Neural progenitor cell (in vitro differentiated cells): ENCODE measurements at regions not wholly inside any gene's neighbourhood (a gene's known extent, or its start where the extent isn't known, plus 50 kb on each side); places are given as distances from the start of the nearest gene placed in this dataset.

Experiments used
- DNase-seq: peaks from one replicate; pipeline ENCODE4 v3.0.0-alpha.2; 2016; ENCODE audit warnings: low spot score
- H2AFZ ChIP-seq: fragments of 200-600 bp; sonication (generic); replicated peaks from 2 replicates; pipeline ENCODE4 v1.6.1; 2016; ENCODE audit warnings: antibody characterized with exemption
- H3F3A ChIP-seq: fragments of 200-600 bp; sonication (generic); 2 replicates; pipeline ENCODE4 v1.6.1; 2016; ENCODE audit warnings: antibody characterized with exemption, low read depth
- H3K27ac ChIP-seq: fragments of 200-600 bp; sonication (generic); 2 replicates; pipeline ENCODE4 v1.5.1; 2016; ENCODE audit warnings: mild to moderate bottlenecking
- H3K27me3 ChIP-seq: fragments of 200-600 bp; sonication (generic); 2 replicates; pipeline ENCODE4 v1.6.1; 2016; ENCODE audit warnings: mild to moderate bottlenecking, moderate library complexity
- H3K36me3 ChIP-seq: fragments of 200-600 bp; sonication (generic); 2 replicates; pipeline ENCODE4 v1.5.1; 2016
- H3K4me1 ChIP-seq: fragments of 200-600 bp; sonication (generic); 2 replicates; pipeline ENCODE4 v1.6.1; 2016; ENCODE audit warnings: mixed run types
- H3K4me2 ChIP-seq: fragments of 200-600 bp; sonication (generic); 2 replicates; pipeline ENCODE4 v1.6.1; 2016
- H3K4me3 ChIP-seq: fragments of 200-600 bp; sonication (generic); 2 replicates; pipeline ENCODE4 v1.5.1; 2016
- H3K79me2 ChIP-seq: fragments of 200-600 bp; sonication (generic); 2 replicates; pipeline ENCODE4 v1.6.1; 2016; ENCODE audit warnings: low read depth
- H3K9ac ChIP-seq: fragments of 200-600 bp; sonication (generic); 2 replicates; pipeline ENCODE4 v1.6.1; 2016
- H3K9me3 ChIP-seq: fragments of 200-600 bp; sonication (generic); 2 replicates; pipeline ENCODE4 v1.5.1; 2016; ENCODE audit warnings: low read depth
- H4K20me1 ChIP-seq: fragments of 200-600 bp; sonication (generic); 2 replicates; pipeline ENCODE4 v1.6.1; 2016; ENCODE audit warnings: low read depth
- H3K27ac Mint-ChIP-seq: 3 replicates; pipeline ENCODE4 v1.8.0; 2021; ENCODE audit warnings: mixed read lengths
- H3K27me3 Mint-ChIP-seq: 2 replicates; pipeline ENCODE4 v1.8.0; 2022; ENCODE audit warnings: low read depth, mild to moderate bottlenecking, inconsistent platforms, moderate library complexity, mixed read lengths; ENCODE audit not compliant: insufficient read depth
- H3K36me3 Mint-ChIP-seq: 3 replicates; pipeline ENCODE4 v1.8.0; 2021; ENCODE audit warnings: mixed read lengths
- H3K4me1 Mint-ChIP-seq: 3 replicates; pipeline ENCODE4 v1.8.0; 2021; ENCODE audit warnings: mixed read lengths
- H3K4me3 Mint-ChIP-seq: 3 replicates; pipeline ENCODE4 v1.8.0; 2021; ENCODE audit warnings: mild to moderate bottlenecking, moderate library complexity, mixed read lengths
- H3K9me3 Mint-ChIP-seq: 3 replicates; pipeline ENCODE4 v1.8.0; 2020; ENCODE audit warnings: mixed read lengths
- EZH2 ChIP-seq: fragments of 200-600 bp; sonication (generic); IDR thresholded peaks from 2 replicates; pipeline ENCODE4 v1.6.1; 2017; ENCODE audit warnings: antibody characterized with exemption, mild to moderate bottlenecking, moderate library complexity
- EZH2phosphoT487 ChIP-seq: fragments of 200-600 bp; sonication (generic); IDR thresholded peaks from 2 replicates; pipeline ENCODE4 v1.6.1; 2017; ENCODE audit warnings: antibody characterized with exemption
- TF ChIP-seq, protein P1 (sequence below): fragments of 200-600 bp; sonication (generic); IDR thresholded peaks from 2 replicates; pipeline ENCODE4 v1.5.1; 2017; ENCODE audit warnings: antibody characterized with exemption, mild to moderate bottlenecking

DNA sequence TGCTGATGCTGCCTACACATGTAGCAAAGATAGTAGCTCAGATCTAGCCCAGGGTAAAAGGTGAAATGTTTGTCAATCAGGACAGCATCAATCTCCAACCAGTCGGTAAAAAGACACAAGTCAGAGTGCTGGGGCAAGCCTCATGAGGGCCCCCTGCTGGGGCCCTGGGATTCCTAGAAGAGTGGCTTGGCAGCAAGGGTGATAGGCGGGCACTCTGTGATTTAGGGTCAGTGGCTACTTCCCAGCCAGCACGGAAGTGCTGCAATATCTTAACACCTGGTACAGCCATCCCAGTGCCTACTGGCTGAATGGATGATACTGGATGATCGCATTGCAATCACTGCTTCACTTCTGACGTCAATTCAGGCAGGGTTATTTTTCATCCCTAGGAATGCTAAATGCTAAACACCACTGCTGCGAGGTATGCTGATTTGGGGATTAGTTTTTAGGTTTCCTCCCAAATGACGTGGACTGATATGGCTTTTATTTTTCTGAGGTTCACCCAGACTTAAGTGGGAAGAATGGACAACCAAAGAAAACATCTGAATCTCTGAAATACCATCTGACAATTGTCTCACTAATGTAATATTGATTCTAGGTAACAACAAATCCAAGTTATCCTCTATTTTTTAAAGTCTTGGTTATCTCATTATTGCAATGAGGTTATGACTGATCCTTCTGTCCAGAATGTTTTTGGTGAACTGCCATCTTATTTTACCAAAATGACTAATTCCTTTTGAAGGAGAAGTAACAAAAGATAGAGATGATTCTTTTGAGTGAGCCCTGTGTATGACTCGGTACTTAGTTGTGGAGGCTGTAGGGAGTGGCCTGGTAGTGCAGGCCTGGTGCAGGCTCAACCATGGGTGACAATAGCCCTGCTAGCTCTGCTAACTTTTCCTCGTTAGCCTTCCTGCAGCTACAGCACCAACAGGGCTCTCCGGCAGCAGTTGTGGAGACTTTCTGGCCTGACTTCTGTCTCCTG is 432.5 kb downstream of the FGF9 start:
- Histone ChIP-seq H3F3A (no peaks in the 10 kb centered on the region), H3K27ac (no peak overlapping the region), H3K36me3 (no peaks in the 10 kb centered on the region), H3K4me2 (no peak overlapping the region), H3K9me3 (no peaks in the 10 kb centered on the region), H3K79me2 (no peaks in the 10 kb centered on the region), H2AFZ (peak overlapping the region; percentile 34), H3K4me1 (no peaks in the 10 kb centered on the region), H3K9ac (no peak overlapping the region), H4K20me1 (no peaks in the 10 kb centered on the region), H3K4me3 (no peak overlapping the region), H3K27me3 (no peaks in the 10 kb centered on the region)
- no peak for DNase-seq
- TF ChIP-seq EZH2 (no peak), EZH2phosphoT487 (no peak)
- TF ChIP-seq, protein P1, sequence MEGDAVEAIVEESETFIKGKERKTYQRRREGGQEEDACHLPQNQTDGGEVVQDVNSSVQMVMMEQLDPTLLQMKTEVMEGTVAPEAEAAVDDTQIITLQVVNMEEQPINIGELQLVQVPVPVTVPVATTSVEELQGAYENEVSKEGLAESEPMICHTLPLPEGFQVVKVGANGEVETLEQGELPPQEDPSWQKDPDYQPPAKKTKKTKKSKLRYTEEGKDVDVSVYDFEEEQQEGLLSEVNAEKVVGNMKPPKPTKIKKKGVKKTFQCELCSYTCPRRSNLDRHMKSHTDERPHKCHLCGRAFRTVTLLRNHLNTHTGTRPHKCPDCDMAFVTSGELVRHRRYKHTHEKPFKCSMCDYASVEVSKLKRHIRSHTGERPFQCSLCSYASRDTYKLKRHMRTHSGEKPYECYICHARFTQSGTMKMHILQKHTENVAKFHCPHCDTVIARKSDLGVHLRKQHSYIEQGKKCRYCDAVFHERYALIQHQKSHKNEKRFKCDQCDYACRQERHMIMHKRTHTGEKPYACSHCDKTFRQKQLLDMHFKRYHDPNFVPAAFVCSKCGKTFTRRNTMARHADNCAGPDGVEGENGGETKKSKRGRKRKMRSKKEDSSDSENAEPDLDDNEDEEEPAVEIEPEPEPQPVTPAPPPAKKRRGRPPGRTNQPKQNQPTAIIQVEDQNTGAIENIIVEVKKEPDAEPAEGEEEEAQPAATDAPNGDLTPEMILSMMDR, result no peak
- Mint-ChIP-seq H3K36me3 (no peaks in the 10 kb centered on the region), H3K4me1 (peaks cover 14% of the 10 kb centered on the region), H3K4me3 (no peak overlapping the region), H3K27me3 (peaks cover 3% of the 10 kb centered on the region), H3K27ac (no peak overlapping the region), H3K9me3 (peaks cover 5% of the 10 kb centered on the region)

DNA sequence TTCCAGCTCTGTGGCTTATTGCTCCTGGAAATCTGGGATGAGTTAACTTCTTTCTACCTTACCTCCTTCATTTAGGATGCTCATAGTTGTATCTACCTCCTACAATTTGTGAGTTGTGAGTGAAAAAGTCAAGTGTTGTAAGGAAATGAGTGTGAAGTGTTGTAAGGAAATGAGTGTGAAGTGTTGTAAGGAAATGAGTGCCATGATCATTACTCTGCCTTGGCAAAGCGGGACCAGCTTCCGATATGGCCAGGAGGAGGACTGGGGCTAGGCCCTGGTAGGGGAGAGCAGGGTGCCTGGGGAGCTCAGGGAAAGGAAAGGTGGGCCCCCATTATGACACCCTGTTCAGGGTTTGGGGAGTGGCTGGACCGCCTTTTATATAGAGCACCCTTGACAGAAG is 435.2 kb downstream of the FGF9 start:
- Histone ChIP-seq H3K9me3 (no peaks in the 10 kb centered on the region), H3K4me2 (no peak overlapping the region), H3K27ac (no peak overlapping the region), H3F3A (no peaks in the 10 kb centered on the region), H2AFZ (no peak overlapping the region), H3K4me3 (no peak overlapping the region), H4K20me1 (no peaks in the 10 kb centered on the region), H3K79me2 (no peaks in the 10 kb centered on the region), H3K27me3 (no peaks in the 10 kb centered on the region), H3K9ac (no peak overlapping the region), H3K36me3 (no peaks in the 10 kb centered on the region), H3K4me1 (no peaks in the 10 kb centered on the region)
- Mint-ChIP-seq H3K36me3 (no peaks in the 10 kb centered on the region), H3K27me3 (peaks cover 3% of the 10 kb centered on the region), H3K4me1 (peaks cover 24% of the 10 kb centered on the region), H3K9me3 (peaks cover 3% of the 10 kb centered on the region), H3K4me3 (no peak overlapping the region), H3K27ac (no peak overlapping the region)
- DNase-seq, result no peak
- TF ChIP-seq EZH2, result no peak
- TF ChIP-seq EZH2phosphoT487, result no peak
- TF ChIP-seq, protein P1, result no peak

DNA sequence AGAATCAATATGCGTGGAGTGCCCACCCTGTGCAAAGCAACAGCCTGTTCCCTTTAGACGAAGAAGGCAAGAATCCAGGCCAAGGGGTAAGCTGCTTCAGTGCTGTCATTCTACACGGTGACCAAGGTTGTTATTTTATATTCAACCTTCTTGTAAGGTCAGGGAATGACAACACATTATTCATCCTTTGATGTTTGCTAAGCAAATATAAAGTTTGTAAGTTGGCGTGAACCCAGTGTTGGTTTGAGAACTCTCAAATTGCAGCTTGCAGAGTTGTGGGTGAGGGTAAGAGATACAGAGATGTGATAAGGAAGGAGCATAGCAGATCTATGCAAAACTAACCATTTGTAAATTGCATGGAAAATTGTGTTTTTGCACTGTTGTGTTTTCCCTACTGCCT is 436.7 kb downstream of the FGF9 start:
- Histone ChIP-seq H3F3A (no peaks in the 10 kb centered on the region), H3K9me3 (no peaks in the 10 kb centered on the region), H3K79me2 (no peaks in the 10 kb centered on the region), H3K4me1 (no peaks in the 10 kb centered on the region), H3K4me2 (no peak overlapping the region), H3K27ac (no peak overlapping the region), H3K9ac (no peak overlapping the region), H3K27me3 (no peaks in the 10 kb centered on the region), H2AFZ (no peak overlapping the region), H3K36me3 (no peaks in the 10 kb centered on the region), H4K20me1 (no peaks in the 10 kb centered on the region), H3K4me3 (no peak overlapping the region)
- Mint-ChIP-seq H3K36me3 (no peaks in the 10 kb centered on the region), H3K27me3 (peaks cover 3% of the 10 kb centered on the region), H3K4me1 (peaks cover 24% of the 10 kb centered on the region), H3K9me3 (peaks cover 3% of the 10 kb centered on the region), H3K27ac (no peak overlapping the region), H3K4me3 (no peak overlapping the region)
- DNase-seq, result no peak
- TF ChIP-seq EZH2phosphoT487 (no peak), EZH2 (no peak)
- TF ChIP-seq, protein P1, result no peak
